Psoas muscle (tissue), 7 donors: ENCODE measurements at regions not wholly inside any gene's neighbourhood (a gene's known extent, or its start where the extent isn't known, plus 50 kb on each side); places are given as distances from the start of the nearest gene placed in this dataset.
A peak's percentile ranks its signal among the peaks of the same experiment; 100 is the strongest.

Experiments used
- ATAC-seq, 4 donors: fragments of 200-7000 bp; cut with Tn5 transposase; one replicate each; pipeline ENCODE4 v1.9.1; 2020; ENCODE audit warnings: moderate library complexity in 3 of 4, mild to moderate bottlenecking in 2 of 4
- DNase-seq, 2 donors: peaks; one replicate each; pipeline ENCODE4 v3.0.0-alpha.2; 2020
- H3K27ac ChIP-seq: fragments of 200-600 bp; one replicate; pipeline ENCODE4 v1.8.0; 2022
- H3K27me3 ChIP-seq, 3 donors: fragments of 200-600 bp in 1 of 3; one replicate each; pipeline versions ENCODE4 v1.6.1 to v1.8.0; 2013 to 2022; ENCODE audit warnings: low read length in 2 of 3, mild to moderate bottlenecking in 2 of 3, moderate library complexity in 1 of 3; ENCODE audit not compliant: insufficient read depth in 3 of 3
- H3K36me3 ChIP-seq, 2 donors: fragments of 200-600 bp in 1 of 2; one replicate each; pipeline versions ENCODE4 v1.6.1 to v1.8.0; 2013 to 2022; ENCODE audit warnings: low read depth in 1 of 2, mild to moderate bottlenecking in 1 of 2, moderate library complexity in 1 of 2; ENCODE audit not compliant: insufficient read depth in 1 of 2
- H3K4me1 ChIP-seq: fragments of 200-600 bp; one replicate; pipeline ENCODE4 v1.8.0; 2022
- H3K4me3 ChIP-seq: fragments of 200-600 bp; one replicate; pipeline ENCODE4 v1.8.0; 2022; ENCODE audit warnings: mild to moderate bottlenecking
- H3K9me3 ChIP-seq: fragments of 200-600 bp; one replicate; pipeline ENCODE4 v1.8.0; 2022
- CTCF ChIP-seq: fragments of 200-600 bp; IDR thresholded peaks from one replicate; pipeline ENCODE4 v1.8.0; 2022; ENCODE audit warnings: antibody characterized with exemption
- WGBS, 3 donors: extraction: QIAGEN DNeasy Blood & Tissue Kit; methylation state at CpG; one replicate each; pipeline versions ENCODE4 v1.1.6 to v1.1.7; 2013; 5-methylcytosine and 5-hydroxymethylcytosine counted together
- intact Hi-C, 2 donors: fragments of 100-400 bp; cut with DNase I; formaldehyde crosslinking; loops; one replicate each; pipeline versions ENCODE4 v1.11.0 to v1.14.2; 2022
- donor health status: healthy with polysubstance abuse.
- donor health status: DM: no; HTN: no; CAD: no; lungs with moderate emphysema.
- donor health status: Bipolar disorder and iron deficiency.
- donor health status: healthy.
- donor health status: DM: yes; HTN: yes; CAD: no.
- donor health status: DM: no; HTN: no; CAD: no.
- donor health status: DM: yes; HTN: yes; CAD: no.

DNA sequence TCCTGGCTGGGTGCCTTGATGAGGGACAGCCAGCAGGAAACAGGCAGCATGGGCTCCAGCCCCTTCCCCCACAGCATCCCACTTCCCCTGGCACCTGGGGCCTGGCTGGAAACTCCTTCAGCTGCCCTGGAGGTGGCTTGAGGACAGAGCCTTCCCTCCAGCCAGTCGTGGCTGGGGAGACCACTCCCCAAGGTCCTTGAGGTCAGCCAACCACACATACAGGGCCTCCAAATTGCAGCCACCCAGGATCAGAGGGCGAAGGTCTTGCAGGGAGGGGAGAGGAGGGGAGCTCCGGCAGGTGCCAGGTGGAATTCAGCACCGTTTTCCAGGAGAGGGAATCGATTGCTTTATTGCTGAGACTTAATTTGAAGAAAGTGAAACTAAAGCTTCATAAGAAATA is 280.4 kb downstream of the PBX3 start:
- ATAC-seq (no peak), DNase-seq (peak in 1 of 2 donors; percentile 32)
- no peak for TF ChIP-seq CTCF
- WGBS, 3 donors = 46 to 55% (median 49%) methylated on average over 5 of the region's 5 CpGs
- peaks cover 0 to 5% (median 0%) of the 10 kb centered on the region in 3 donors for H3K27me3 ChIP-seq
- no peak overlapping the region for H3K4me3 ChIP-seq
- no peaks in the 10 kb centered on the region for H3K9me3 ChIP-seq
- H3K4me1 ChIP-seq = no peaks in the 10 kb centered on the region
- no peaks in the 10 kb centered on the region for H3K36me3 ChIP-seq
- no peak overlapping the region for H3K27ac ChIP-seq
- intact Hi-C loops = no loop called here

DNA sequence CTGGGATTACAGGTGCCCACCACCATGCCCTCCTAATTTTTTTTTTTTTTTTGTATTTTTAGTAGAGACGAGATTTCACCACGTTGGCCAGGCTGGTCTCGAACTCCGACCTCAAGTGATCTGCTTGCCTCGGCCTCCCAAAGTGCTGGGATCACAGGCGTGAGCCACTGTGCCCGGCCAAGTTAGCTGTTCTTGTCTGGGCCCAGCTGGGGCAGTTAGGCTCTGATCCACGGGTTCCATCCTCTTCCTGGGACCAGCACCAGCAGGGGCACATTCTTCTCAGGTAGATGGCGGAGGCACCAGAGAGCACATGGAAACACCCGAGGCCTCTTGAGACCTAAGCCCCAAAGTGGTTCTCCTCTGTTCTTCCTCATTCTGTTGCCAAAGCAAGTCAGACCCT is 281.6 kb downstream of the PBX3 start:
- intact Hi-C loops = no loop called here

GRCh38 chr9:126030716-126031115 is 283.5 kb downstream of the PBX3 start:
- Histone ChIP-seq H3K36me3 (no peaks in the 10 kb centered on the region), H3K27ac (no peak overlapping the region), H3K9me3 (no peaks in the 10 kb centered on the region), H3K4me1 (no peaks in the 10 kb centered on the region), H3K4me3 (no peak overlapping the region), H3K27me3 (peaks cover 0 to 13% (median 12%) of the 10 kb centered on the region in 3 donors)
- DNase-seq = peak in 1 of 2 donors; percentile 26
- intact Hi-C loops = no loop called here
- ATAC-seq = no peak
- WGBS, 3 donors = 51 to 66% (median 64%) methylated on average over 7 of the region's 7 CpGs
- no peak for TF ChIP-seq CTCF

More for the DNA sequence above, 281.6 kb downstream of the PBX3 start:
- Histone ChIP-seq H3K4me1 (no peaks in the 10 kb centered on the region), H3K27me3 (peaks cover 0 to 5% (median 0%) of the 10 kb centered on the region in 3 donors), H3K4me3 (no peak overlapping the region), H3K27ac (no peak overlapping the region), H3K36me3 (no peaks in the 10 kb centered on the region), H3K9me3 (no peaks in the 10 kb centered on the region)
- DNase-seq (peak in 1 of 2 donors; percentile 35), ATAC-seq (no peak)
- TF ChIP-seq CTCF = no peak
- whole genome bisulfite sequencing, 3 donors = 87 to 90% (median 89%) methylated on average over 10 of the region's 10 CpGs

- H3K27ac ChIP-seq = no peak overlapping the region
- H3K36me3 ChIP-seq = no peaks in the 10 kb centered on the region
- intact Hi-C loops = no loop called here
- ATAC-seq (no peak), DNase-seq (no peak)
- no peaks in the 10 kb centered on the region for H3K9me3 ChIP-seq
- peaks cover 0 to 17% (median 12%) of the 10 kb centered on the region in 3 donors for H3K27me3 ChIP-seq
- no peak overlapping the region for H3K4me3 ChIP-seq
- H3K4me1 ChIP-seq = no peaks in the 10 kb centered on the region
- WGBS, 3 donors = 78 to 83% (median 80%) methylated on average over 9 of the region's 9 CpGs
- no peak for TF ChIP-seq CTCF
Measured at GRCh38 chr9:126031116-126031515, 283.9 kb downstream of the PBX3 start.

GRCh38 chr9:126032135-126032534 is 285.0 kb downstream of the PBX3 start:
- intact Hi-C loops = no loop called here
- ATAC-seq = no peak
- peaks cover 0 to 17% (median 10%) of the 10 kb centered on the region in 3 donors for H3K27me3 ChIP-seq
- DNase-seq = no peak
- no peaks in the 10 kb centered on the region for H3K4me1 ChIP-seq
- H3K9me3 ChIP-seq = no peaks in the 10 kb centered on the region
- H3K27ac ChIP-seq = no peak overlapping the region
- H3K4me3 ChIP-seq = no peak overlapping the region
- no peaks in the 10 kb centered on the region for H3K36me3 ChIP-seq
- TF ChIP-seq CTCF = no peak
- WGBS, 3 donors = 78 to 84% (median 80%) methylated on average over 8 of the region's 8 CpGs
